Heart left ventricle (tissue), 13 donors: ENCODE measurements at regions not wholly inside any gene's neighbourhood (a gene's known extent, or its start where the extent isn't known, plus 50 kb on each side); places are given as distances from the start of the nearest gene placed in this dataset.

Experiments used
- POLR2A ChIP-seq, 2 donors: fragments of 450-650 bp; IDR thresholded peaks; one replicate each; pipeline ENCODE4 v1.6.1; 2017; ENCODE audit warnings: antibody characterized with exemption in 2 of 2, mild to moderate bottlenecking in 2 of 2, moderate library complexity in 2 of 2
- TF ChIP-seq, protein P1 (sequence below), 12 donors: fragments of 200-600 bp; sonication (generic) in 4 of 12; IDR thresholded peaks; one replicate each; pipeline versions ENCODE4 v1.5.0 to v1.8.0; 2018 to 2022; ENCODE audit warnings: antibody characterized with exemption in 12 of 12, mild to moderate bottlenecking in 5 of 12
- donor health status: ischemic (EF 13 %, LVEDD 7.1; RV severe dilation, severe dysfunction).
- donor health status: DM: no; HTN: yes; CAD: no.
- donor health status: DM: no; HTN: no; CAD: no.
- donor health status: ischemic (EF 25% LVEDD 6.9; RV normal size, moderate dysfunction).
- donor health status: ischemic (EF 25% LVEDD 5.7; RV mildly dilated, moderate dysfunction).
- donor health status: ischemic (EF 35%, LVEDD 5.7; RV mildly dilated, moderate dysfunction).
- donor health status: nonischemic (EF 11% LVEDD 7.7; RV severe dilation, severe dysfunction).
- donor health status: DM: yes; HTN: yes; CAD: no.
- donor health status: PGD.
- donor health status: ischemic (EF 29% LVEDD 5.4; RV normal size, mild dysfunction).
- donor health status: nonischemic (EF 23%, LVEDD 6.1; RV moderate dilation, normal function).

DNA sequence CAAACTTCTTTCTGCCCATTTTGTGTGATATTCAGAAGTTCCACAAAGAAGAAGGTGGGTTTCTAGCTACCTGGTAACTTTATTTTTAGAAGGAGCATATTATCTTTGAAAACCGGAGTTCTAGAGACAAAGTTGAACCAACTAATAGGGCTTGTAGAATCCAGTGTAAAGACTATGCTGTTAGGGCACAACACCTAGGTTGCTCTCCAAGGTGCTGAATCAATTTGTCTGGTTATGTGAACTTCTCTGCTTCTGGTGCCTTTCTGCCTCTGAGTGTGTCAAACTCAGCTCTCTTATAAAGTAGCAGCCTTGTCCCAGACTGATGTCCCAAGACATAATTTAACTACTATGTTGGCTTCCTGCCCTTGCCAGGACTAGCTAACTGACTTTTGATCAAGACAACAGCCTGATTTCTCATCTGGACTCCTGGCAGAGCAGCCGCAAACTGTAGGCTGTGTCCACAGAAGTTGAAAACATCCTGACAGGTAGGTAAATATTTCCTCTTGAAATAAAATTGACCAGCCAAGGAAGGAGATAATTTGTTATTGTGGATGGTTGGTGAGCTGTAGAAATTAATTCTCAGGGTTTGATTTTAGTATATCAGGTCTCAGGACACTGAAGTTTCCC, 119.4 kb downstream of the CYRIA start:
- TF ChIP-seq POLR2A (IDR thresholded peaks at IDR 0.05), result no peak
- TF ChIP-seq, protein P1, sequence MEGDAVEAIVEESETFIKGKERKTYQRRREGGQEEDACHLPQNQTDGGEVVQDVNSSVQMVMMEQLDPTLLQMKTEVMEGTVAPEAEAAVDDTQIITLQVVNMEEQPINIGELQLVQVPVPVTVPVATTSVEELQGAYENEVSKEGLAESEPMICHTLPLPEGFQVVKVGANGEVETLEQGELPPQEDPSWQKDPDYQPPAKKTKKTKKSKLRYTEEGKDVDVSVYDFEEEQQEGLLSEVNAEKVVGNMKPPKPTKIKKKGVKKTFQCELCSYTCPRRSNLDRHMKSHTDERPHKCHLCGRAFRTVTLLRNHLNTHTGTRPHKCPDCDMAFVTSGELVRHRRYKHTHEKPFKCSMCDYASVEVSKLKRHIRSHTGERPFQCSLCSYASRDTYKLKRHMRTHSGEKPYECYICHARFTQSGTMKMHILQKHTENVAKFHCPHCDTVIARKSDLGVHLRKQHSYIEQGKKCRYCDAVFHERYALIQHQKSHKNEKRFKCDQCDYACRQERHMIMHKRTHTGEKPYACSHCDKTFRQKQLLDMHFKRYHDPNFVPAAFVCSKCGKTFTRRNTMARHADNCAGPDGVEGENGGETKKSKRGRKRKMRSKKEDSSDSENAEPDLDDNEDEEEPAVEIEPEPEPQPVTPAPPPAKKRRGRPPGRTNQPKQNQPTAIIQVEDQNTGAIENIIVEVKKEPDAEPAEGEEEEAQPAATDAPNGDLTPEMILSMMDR (IDR thresholded peaks at IDR 0.05), result no peak
